Activated naive CD8-positive, alpha-beta T cell treated with anti-CD3 and anti-CD28 coated beads, Interleukin-2, amount 10 ng/mL, durations not matched to agents 7 days and 5 days (primary cell): ENCODE measurements at regions not wholly inside any gene's neighbourhood (a gene's known extent, or its start where the extent isn't known, plus 50 kb on each side); places are given as distances from the start of the nearest gene placed in this dataset.

Experiments used
- ATAC-seq: fragments of 150-1000 bp; cut with Tn5 transposase; one replicate; pipeline ENCODE4 v1.10.0; 2021; ENCODE audit warnings: low read depth, moderate library complexity
- POLR2A ChIA-PET: fragments of 350-600 bp; sonication (Branson Sonifier 250); formaldehyde crosslinking; loops from one replicate; lab custom pipeline; 2021; ENCODE audit warnings: antibody characterized with exemption; lab: Charles Lee
- DNase-seq: peaks from one replicate; pipeline ENCODE4 v3.0.0; 2021
- H3K27ac Mint-ChIP-seq: one replicate; pipeline ENCODE4 v1.8.0; 2022; ENCODE audit warnings: mild to moderate bottlenecking, mixed read lengths
- H3K27me3 Mint-ChIP-seq: one replicate; pipeline ENCODE4 v1.8.0; 2022; ENCODE audit warnings: mild to moderate bottlenecking, moderate library complexity, mixed read lengths
- H3K36me3 Mint-ChIP-seq: one replicate; pipeline ENCODE4 v1.8.0; 2021; ENCODE audit warnings: mild to moderate bottlenecking, mixed read lengths
- H3K4me1 Mint-ChIP-seq: one replicate; pipeline ENCODE4 v1.8.0; 2021; ENCODE audit warnings: mixed read lengths
- H3K4me3 Mint-ChIP-seq: one replicate; pipeline ENCODE4 v1.8.0; 2022; ENCODE audit warnings: mild to moderate bottlenecking, moderate library complexity, mixed read lengths
- H3K9me3 Mint-ChIP-seq: one replicate; pipeline ENCODE4 v1.8.0; 2021; ENCODE audit warnings: mixed read lengths

GRCh38 chr4:27490766-27491165, 630.1 kb downstream of the STIM2 start:
- H3K27ac Mint-ChIP-seq = no peak overlapping the region
- no peaks in the 10 kb centered on the region for H3K4me1 Mint-ChIP-seq
- ATAC-seq (no peak), DNase-seq (no peak)
- H3K9me3 Mint-ChIP-seq = no peaks in the 10 kb centered on the region
- H3K4me3 Mint-ChIP-seq = no peak overlapping the region
- H3K36me3 Mint-ChIP-seq = no peaks in the 10 kb centered on the region
- H3K27me3 Mint-ChIP-seq = no peaks in the 10 kb centered on the region
- POLR2A ChIA-PET = no interaction called here

- DNase-seq (no peak), ATAC-seq (no peak)
- no peak overlapping the region for H3K4me3 Mint-ChIP-seq
- H3K27ac Mint-ChIP-seq = no peak overlapping the region
- no peaks in the 10 kb centered on the region for H3K9me3 Mint-ChIP-seq
- POLR2A ChIA-PET = no interaction called here
- no peaks in the 10 kb centered on the region for H3K4me1 Mint-ChIP-seq
- no peaks in the 10 kb centered on the region for H3K36me3 Mint-ChIP-seq
- no peaks in the 10 kb centered on the region for H3K27me3 Mint-ChIP-seq
Measured at GRCh38 chr4:27506401-27506800, 645.8 kb downstream of the STIM2 start.

GRCh38 chr4:27514711-27515110, 654.1 kb downstream of the STIM2 start:
- POLR2A ChIA-PET = no interaction called here
- no peaks in the 10 kb centered on the region for H3K27me3 Mint-ChIP-seq
- no peak overlapping the region for H3K27ac Mint-ChIP-seq
- ATAC-seq (no peak), DNase-seq (no peak)
- no peak overlapping the region for H3K4me3 Mint-ChIP-seq
- no peaks in the 10 kb centered on the region for H3K4me1 Mint-ChIP-seq
- no peaks in the 10 kb centered on the region for H3K36me3 Mint-ChIP-seq
- H3K9me3 Mint-ChIP-seq = peaks cover 6% of the 10 kb centered on the region

GRCh38 chr4:27515140-27515539, 654.5 kb downstream of the STIM2 start:
- no peaks in the 10 kb centered on the region for H3K27me3 Mint-ChIP-seq
- ATAC-seq = no peak
- no peak for DNase-seq
- POLR2A ChIA-PET = no interaction called here
- H3K36me3 Mint-ChIP-seq = no peaks in the 10 kb centered on the region
- H3K4me3 Mint-ChIP-seq = no peak overlapping the region
- no peak overlapping the region for H3K27ac Mint-ChIP-seq
- no peaks in the 10 kb centered on the region for H3K4me1 Mint-ChIP-seq
- H3K9me3 Mint-ChIP-seq = peaks cover 6% of the 10 kb centered on the region

- H3K36me3 Mint-ChIP-seq = no peaks in the 10 kb centered on the region
- H3K27ac Mint-ChIP-seq = no peak overlapping the region
- ATAC-seq (no peak), DNase-seq (no peak)
- no peaks in the 10 kb centered on the region for H3K27me3 Mint-ChIP-seq
- H3K4me3 Mint-ChIP-seq = no peak overlapping the region
- H3K9me3 Mint-ChIP-seq = peaks cover 3% of the 10 kb centered on the region
- POLR2A ChIA-PET = no interaction called here
- H3K4me1 Mint-ChIP-seq = no peaks in the 10 kb centered on the region
Measured at GRCh38 chr4:27518876-27519275, 658.2 kb downstream of the STIM2 start.

GRCh38 chr4:27524224-27524623, 663.6 kb downstream of the STIM2 start:
- Mint-ChIP-seq H3K36me3 (no peaks in the 10 kb centered on the region), H3K4me3 (no peak overlapping the region), H3K27me3 (no peaks in the 10 kb centered on the region), H3K9me3 (peaks cover 2% of the 10 kb centered on the region), H3K4me1 (no peaks in the 10 kb centered on the region), H3K27ac (no peak overlapping the region)
- POLR2A ChIA-PET = no interaction called here
- no peak for DNase-seq
- no peak for ATAC-seq

GRCh38 chr4:27534488-27534887, 673.8 kb downstream of the STIM2 start:
- no peak overlapping the region for H3K4me3 Mint-ChIP-seq
- no peak overlapping the region for H3K27ac Mint-ChIP-seq
- POLR2A ChIA-PET = no interaction called here
- ATAC-seq = no peak
- DNase-seq = no peak
- no peaks in the 10 kb centered on the region for H3K9me3 Mint-ChIP-seq
- H3K36me3 Mint-ChIP-seq = no peaks in the 10 kb centered on the region
- H3K27me3 Mint-ChIP-seq = no peaks in the 10 kb centered on the region
- H3K4me1 Mint-ChIP-seq = no peaks in the 10 kb centered on the region

- DNase-seq = no peak
- ATAC-seq = no peak
- Mint-ChIP-seq H3K4me3 (no peak overlapping the region), H3K27ac (no peak overlapping the region), H3K36me3 (no peaks in the 10 kb centered on the region), H3K27me3 (no peaks in the 10 kb centered on the region), H3K9me3 (no peaks in the 10 kb centered on the region), H3K4me1 (no peaks in the 10 kb centered on the region)
- POLR2A ChIA-PET = no interaction called here
Measured at GRCh38 chr4:27568236-27568951, 707.8 kb downstream of the STIM2 start.

- no peaks in the 10 kb centered on the region for H3K27me3 Mint-ChIP-seq
- POLR2A ChIA-PET = no interaction called here
- no peak overlapping the region for H3K4me3 Mint-ChIP-seq
- ATAC-seq = no peak
- H3K4me1 Mint-ChIP-seq = no peaks in the 10 kb centered on the region
- H3K27ac Mint-ChIP-seq = no peak overlapping the region
- DNase-seq = no peak
- H3K9me3 Mint-ChIP-seq = peaks cover 2% of the 10 kb centered on the region
- H3K36me3 Mint-ChIP-seq = no peaks in the 10 kb centered on the region
Measured at GRCh38 chr4:27568952-27569319, 708.3 kb downstream of the STIM2 start.

- no peaks in the 10 kb centered on the region for H3K27me3 Mint-ChIP-seq
- peaks cover 9% of the 10 kb centered on the region for H3K9me3 Mint-ChIP-seq
- POLR2A ChIA-PET = no interaction called here
- H3K4me1 Mint-ChIP-seq = no peaks in the 10 kb centered on the region
- no peak for DNase-seq
- ATAC-seq = no peak
- no peaks in the 10 kb centered on the region for H3K36me3 Mint-ChIP-seq
- no peak overlapping the region for H3K4me3 Mint-ChIP-seq
- no peak overlapping the region for H3K27ac Mint-ChIP-seq
Measured at GRCh38 chr4:27574743-27575142, 714.1 kb downstream of the STIM2 start.

- no peaks in the 10 kb centered on the region for H3K27me3 Mint-ChIP-seq
- no peak overlapping the region for H3K4me3 Mint-ChIP-seq
- peaks cover 9% of the 10 kb centered on the region for H3K9me3 Mint-ChIP-seq
- no peak overlapping the region for H3K27ac Mint-ChIP-seq
- no peaks in the 10 kb centered on the region for H3K36me3 Mint-ChIP-seq
- POLR2A ChIA-PET = no interaction called here
- ATAC-seq = no peak
- DNase-seq = no peak
- H3K4me1 Mint-ChIP-seq = no peaks in the 10 kb centered on the region
Measured at GRCh38 chr4:27577951-27578350, 717.3 kb downstream of the STIM2 start.

GRCh38 chr4:27592738-27593137, 732.1 kb downstream of the STIM2 start:
- POLR2A ChIA-PET = no interaction called here
- ATAC-seq = no peak
- H3K9me3 Mint-ChIP-seq = peaks cover 2% of the 10 kb centered on the region
- H3K27me3 Mint-ChIP-seq = no peaks in the 10 kb centered on the region
- no peaks in the 10 kb centered on the region for H3K36me3 Mint-ChIP-seq
- no peak overlapping the region for H3K4me3 Mint-ChIP-seq
- no peaks in the 10 kb centered on the region for H3K4me1 Mint-ChIP-seq
- no peak for DNase-seq
- no peak overlapping the region for H3K27ac Mint-ChIP-seq

- H3K27ac Mint-ChIP-seq = no peak overlapping the region
- POLR2A ChIA-PET = no interaction called here
- no peaks in the 10 kb centered on the region for H3K4me1 Mint-ChIP-seq
- no peak overlapping the region for H3K4me3 Mint-ChIP-seq
- DNase-seq (no peak), ATAC-seq (no peak)
- peaks cover 2% of the 10 kb centered on the region for H3K9me3 Mint-ChIP-seq
- no peaks in the 10 kb centered on the region for H3K27me3 Mint-ChIP-seq
- H3K36me3 Mint-ChIP-seq = no peaks in the 10 kb centered on the region
Measured at GRCh38 chr4:27594922-27595321, 734.3 kb downstream of the STIM2 start.

- H3K4me1 Mint-ChIP-seq = no peaks in the 10 kb centered on the region
- peaks cover 1% of the 10 kb centered on the region for H3K9me3 Mint-ChIP-seq
- no peak overlapping the region for H3K27ac Mint-ChIP-seq
- no peak for DNase-seq
- H3K4me3 Mint-ChIP-seq = no peak overlapping the region
- no peaks in the 10 kb centered on the region for H3K36me3 Mint-ChIP-seq
- POLR2A ChIA-PET = no interaction called here
- ATAC-seq = no peak
- no peaks in the 10 kb centered on the region for H3K27me3 Mint-ChIP-seq
Measured at GRCh38 chr4:27595571-27596360, 735.1 kb downstream of the STIM2 start.
